22Rv1 (cell line): ENCODE measurements at regions not wholly inside any gene's neighbourhood (a gene's known extent, or its start where the extent isn't known, plus 50 kb on each side); places are given as distances from the start of the nearest gene placed in this dataset.

Experiments used
- H3K27ac ChIP-seq: fragments of 450-650 bp; 2 replicates; pipeline ENCODE4 v1.5.1; 2017
- ZFX ChIP-seq: fragments of 450-650 bp; IDR thresholded peaks from 2 replicates; pipeline ENCODE4 v1.6.1; 2017; ENCODE audit warnings: antibody characterized with exemption, borderline replicate concordance
- TF ChIP-seq, protein P1 (sequence below): fragments of 450-650 bp; IDR thresholded peaks from 2 replicates; pipeline ENCODE4 v1.5.1; 2017; ENCODE audit warnings: mild to moderate bottlenecking

GRCh38 chr16:62545039-62545438 lies 508.8 kb upstream of the CDH8 start:
- TF ChIP-seq ZFX = no peak
- TF ChIP-seq, protein P1, sequence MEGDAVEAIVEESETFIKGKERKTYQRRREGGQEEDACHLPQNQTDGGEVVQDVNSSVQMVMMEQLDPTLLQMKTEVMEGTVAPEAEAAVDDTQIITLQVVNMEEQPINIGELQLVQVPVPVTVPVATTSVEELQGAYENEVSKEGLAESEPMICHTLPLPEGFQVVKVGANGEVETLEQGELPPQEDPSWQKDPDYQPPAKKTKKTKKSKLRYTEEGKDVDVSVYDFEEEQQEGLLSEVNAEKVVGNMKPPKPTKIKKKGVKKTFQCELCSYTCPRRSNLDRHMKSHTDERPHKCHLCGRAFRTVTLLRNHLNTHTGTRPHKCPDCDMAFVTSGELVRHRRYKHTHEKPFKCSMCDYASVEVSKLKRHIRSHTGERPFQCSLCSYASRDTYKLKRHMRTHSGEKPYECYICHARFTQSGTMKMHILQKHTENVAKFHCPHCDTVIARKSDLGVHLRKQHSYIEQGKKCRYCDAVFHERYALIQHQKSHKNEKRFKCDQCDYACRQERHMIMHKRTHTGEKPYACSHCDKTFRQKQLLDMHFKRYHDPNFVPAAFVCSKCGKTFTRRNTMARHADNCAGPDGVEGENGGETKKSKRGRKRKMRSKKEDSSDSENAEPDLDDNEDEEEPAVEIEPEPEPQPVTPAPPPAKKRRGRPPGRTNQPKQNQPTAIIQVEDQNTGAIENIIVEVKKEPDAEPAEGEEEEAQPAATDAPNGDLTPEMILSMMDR = no peak

GRCh38 chr16:62543516-62543915 lies 507.3 kb upstream of the CDH8 start:
- TF ChIP-seq ZFX = no peak
- TF ChIP-seq, protein P1 = no peak
- no peak overlapping the region for H3K27ac ChIP-seq

More at GRCh38 chr16:62545039-62545438, 508.8 kb upstream of the CDH8 start:
- no peak overlapping the region for H3K27ac ChIP-seq

- H3K27ac ChIP-seq = no peak overlapping the region
- TF ChIP-seq, protein P1 = no peak
Observed at GRCh38 chr16:62539657-62540056, 503.4 kb upstream of the CDH8 start.

- H3K27ac ChIP-seq = no peak overlapping the region
- TF ChIP-seq ZFX = no peak
Observed at GRCh38 chr16:62530426-62530825, 494.2 kb upstream of the CDH8 start.

- no peak overlapping the region for H3K27ac ChIP-seq
- TF ChIP-seq, protein P1 = no peak
- no peak for TF ChIP-seq ZFX
Observed at GRCh38 chr16:62516001-62516400, 479.8 kb upstream of the CDH8 start.

GRCh38 chr16:62503073-62503472 lies 466.8 kb upstream of the CDH8 start:
- TF ChIP-seq, protein P1 = no peak
- TF ChIP-seq ZFX = no peak
- no peak overlapping the region for H3K27ac ChIP-seq

DNA sequence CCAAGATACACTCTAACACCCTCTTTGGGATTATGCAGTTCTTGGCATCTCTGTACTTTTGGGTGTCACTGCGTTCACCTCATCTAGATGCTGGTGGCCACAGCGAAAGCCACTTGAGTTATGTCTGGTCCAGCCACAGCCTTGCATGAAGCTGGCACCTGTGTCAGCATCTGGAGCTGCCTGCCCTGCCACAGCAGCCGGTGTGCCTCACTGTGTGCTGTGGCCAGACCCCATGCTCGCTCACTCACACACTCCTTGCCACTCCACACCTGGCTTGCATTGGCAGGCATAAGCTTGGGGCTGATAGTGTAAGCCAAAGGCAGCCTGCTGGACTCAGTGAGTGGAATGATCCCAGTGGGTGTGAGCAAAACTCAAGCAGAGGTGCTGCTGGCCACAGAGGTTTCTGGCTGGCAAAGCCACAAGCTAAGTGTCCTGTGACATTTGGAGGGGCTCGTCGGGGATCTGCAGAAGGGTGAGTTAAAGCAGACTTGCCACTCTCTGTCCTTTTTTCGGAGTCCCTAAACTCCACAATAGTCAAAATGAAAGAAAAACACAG lies 442.7 kb upstream of the CDH8 start:
- H3K27ac ChIP-seq = no peak overlapping the region
- no peak for TF ChIP-seq ZFX
- TF ChIP-seq, protein P1 = no peak

GRCh38 chr16:62477796-62478195 lies 441.6 kb upstream of the CDH8 start:
- TF ChIP-seq, protein P1 = no peak
- no peak for TF ChIP-seq ZFX
- no peak overlapping the region for H3K27ac ChIP-seq
